Thyroid gland (tissue), 4 donors: ENCODE measurements at regions not wholly inside any gene's neighbourhood (a gene's known extent, or its start where the extent isn't known, plus 50 kb on each side); places are given as distances from the start of the nearest gene placed in this dataset.

Experiments used
- DNase-seq, 2 donors: peaks; one replicate each; pipeline ENCODE4 v3.0.0-alpha.2; 2019
- H3K27ac ChIP-seq, 3 donors: fragments of 200-600 bp; sonication (generic); 1 replicate in 2 of 3; 2 replicates in 1 of 3; pipeline ENCODE4 v1.5.1; 2016 to 2019; ENCODE audit warnings: mild to moderate bottlenecking in 1 of 3, moderate library complexity in 1 of 3
- H3K27me3 ChIP-seq: fragments of 200-600 bp; sonication (generic); one replicate; pipeline ENCODE4 v1.5.1; 2019
- H3K36me3 ChIP-seq, 2 donors: fragments of 200-600 bp; sonication (generic); one replicate each; pipeline ENCODE4 v1.5.1; 2016 to 2019
- H3K4me1 ChIP-seq, 2 donors: fragments of 200-600 bp; sonication (generic); one replicate each; pipeline ENCODE4 v1.5.1; 2017 to 2019
- H3K4me3 ChIP-seq, 3 donors: fragments of 200-600 bp; sonication (generic); replicated peaks in 1 of 3; 1 replicate in 2 of 3; 2 replicates in 1 of 3; pipeline ENCODE4 v1.5.1; 2016; ENCODE audit warnings: mild to moderate bottlenecking in 1 of 3
- H3K9me3 ChIP-seq: fragments of 200-600 bp; sonication (generic); one replicate; pipeline ENCODE4 v1.5.1; 2017
- POLR2A ChIP-seq, 2 donors: fragments of 450-650 bp; IDR thresholded peaks; one replicate each; pipeline ENCODE4 v1.6.1; 2017; ENCODE audit warnings: antibody characterized with exemption in 2 of 2, mild to moderate bottlenecking in 2 of 2, moderate library complexity in 1 of 2
- WGBS, 2 donors: methylation state at CpG; one replicate each; pipeline ENCODE4 v1.1.5; 2017; 5-methylcytosine and 5-hydroxymethylcytosine counted together
- intact Hi-C: fragments of 100-400 bp; cut with DNase I; formaldehyde crosslinking; loops from one replicate; pipeline ENCODE4 v1.15.1; 2023
- TF ChIP-seq, protein P1 (sequence below), 6 experiments: fragments of 200-600 bp in 3 of 6; fragments of 450-650 bp in 3 of 6; sonication (generic) in 3 of 6; IDR thresholded peaks; one replicate each; pipeline ENCODE4 v1.5.1; 2016 to 2019; ENCODE audit warnings: antibody characterized with exemption in 6 of 6, mild to moderate bottlenecking in 2 of 6, inconsistent platforms in 1 of 6, moderate library complexity in 1 of 6

DNA sequence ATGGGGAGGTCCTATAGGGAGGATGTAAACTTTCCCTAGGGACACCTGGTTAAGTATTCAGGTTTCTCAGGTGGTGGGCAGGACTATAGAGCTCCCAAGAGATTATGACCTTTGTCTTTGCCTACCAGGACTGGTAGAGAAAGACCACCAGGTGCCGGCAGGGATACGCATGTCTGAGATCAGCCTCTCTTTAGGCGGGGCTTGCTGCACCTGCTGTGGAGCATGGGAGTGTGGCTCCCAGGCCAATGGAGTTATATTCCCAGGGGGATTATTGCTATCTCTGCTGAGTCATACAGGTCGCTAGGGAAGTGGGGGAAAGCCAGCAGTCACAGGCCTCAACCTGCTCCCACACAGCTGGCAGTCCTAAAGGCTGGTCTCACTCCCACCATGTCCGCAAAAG, 280.5 kb upstream of the MMS22L start:
- TF ChIP-seq, protein P1, sequence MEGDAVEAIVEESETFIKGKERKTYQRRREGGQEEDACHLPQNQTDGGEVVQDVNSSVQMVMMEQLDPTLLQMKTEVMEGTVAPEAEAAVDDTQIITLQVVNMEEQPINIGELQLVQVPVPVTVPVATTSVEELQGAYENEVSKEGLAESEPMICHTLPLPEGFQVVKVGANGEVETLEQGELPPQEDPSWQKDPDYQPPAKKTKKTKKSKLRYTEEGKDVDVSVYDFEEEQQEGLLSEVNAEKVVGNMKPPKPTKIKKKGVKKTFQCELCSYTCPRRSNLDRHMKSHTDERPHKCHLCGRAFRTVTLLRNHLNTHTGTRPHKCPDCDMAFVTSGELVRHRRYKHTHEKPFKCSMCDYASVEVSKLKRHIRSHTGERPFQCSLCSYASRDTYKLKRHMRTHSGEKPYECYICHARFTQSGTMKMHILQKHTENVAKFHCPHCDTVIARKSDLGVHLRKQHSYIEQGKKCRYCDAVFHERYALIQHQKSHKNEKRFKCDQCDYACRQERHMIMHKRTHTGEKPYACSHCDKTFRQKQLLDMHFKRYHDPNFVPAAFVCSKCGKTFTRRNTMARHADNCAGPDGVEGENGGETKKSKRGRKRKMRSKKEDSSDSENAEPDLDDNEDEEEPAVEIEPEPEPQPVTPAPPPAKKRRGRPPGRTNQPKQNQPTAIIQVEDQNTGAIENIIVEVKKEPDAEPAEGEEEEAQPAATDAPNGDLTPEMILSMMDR (IDR thresholded peaks at IDR 0.05): no peak
- TF ChIP-seq POLR2A (IDR thresholded peaks at IDR 0.05): no peak
- intact Hi-C loops: no loop called here
- H3K4me1 ChIP-seq: no peaks in the 10 kb centered on the region
- H3K27me3 ChIP-seq: no peaks in the 10 kb centered on the region
- H3K27ac ChIP-seq: no peak overlapping the region
- no peak for DNase-seq
- no peak overlapping the region for H3K4me3 ChIP-seq
- no peaks in the 10 kb centered on the region for H3K36me3 ChIP-seq
- H3K9me3 ChIP-seq: no peaks in the 10 kb centered on the region
- 85 to 90% methylated on average over 5 of the region's 5 CpGs for WGBS, 2 donors

DNA sequence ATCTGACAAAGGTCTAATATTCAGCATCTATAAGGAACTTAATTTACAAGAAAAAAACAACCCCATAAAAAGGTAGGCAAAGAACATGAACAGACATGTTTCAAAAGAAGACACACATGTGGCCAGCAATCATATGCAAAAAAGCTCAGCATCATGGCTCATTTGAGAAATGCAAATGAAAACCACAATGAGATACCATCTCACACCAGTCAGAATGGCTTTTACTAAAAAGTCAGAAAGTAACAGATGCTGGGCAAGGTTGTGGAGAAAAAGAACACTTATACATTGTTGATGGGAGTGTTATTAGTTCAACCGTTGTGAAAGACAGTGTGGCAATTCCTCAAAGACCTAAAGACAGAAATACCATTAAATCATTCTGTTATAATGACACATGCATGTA, 289.9 kb upstream of the MMS22L start:
- Histone ChIP-seq H3K4me3 (no peak overlapping the region), H3K27ac (no peak overlapping the region), H3K4me1 (no peaks in the 10 kb centered on the region), H3K36me3 (no peaks in the 10 kb centered on the region), H3K9me3 (no peaks in the 10 kb centered on the region), H3K27me3 (no peaks in the 10 kb centered on the region)
- no peak for TF ChIP-seq POLR2A (IDR thresholded peaks at IDR 0.05)
- TF ChIP-seq, protein P1 (IDR thresholded peaks at IDR 0.05): no peak
- intact Hi-C loops: no loop called here
- WGBS, 2 donors: 76 to 88% methylated on average over 1 of the region's 1 CpG
- DNase-seq: no peak

DNA sequence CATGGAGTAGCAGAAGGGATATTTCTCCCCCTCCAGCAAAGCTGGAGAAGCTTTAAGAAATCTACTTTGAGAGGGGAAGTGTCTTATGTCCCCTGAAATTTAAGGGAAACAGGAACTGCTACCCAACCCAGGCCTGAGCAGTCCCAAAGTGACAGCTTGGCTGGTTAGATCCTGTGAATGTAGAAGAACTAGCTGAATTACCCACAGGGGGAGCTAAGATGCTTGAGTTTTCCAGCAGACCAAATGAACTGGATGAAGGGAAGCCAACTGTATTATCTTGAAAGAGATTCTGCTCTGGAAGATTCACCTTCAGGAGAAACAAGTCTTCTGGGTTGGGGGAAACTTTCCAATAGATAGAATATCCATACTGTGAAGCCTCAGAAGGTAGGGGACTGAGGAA, 303.3 kb upstream of the MMS22L start:
- Histone ChIP-seq H3K4me1 (no peaks in the 10 kb centered on the region), H3K27me3 (no peaks in the 10 kb centered on the region), H3K36me3 (no peaks in the 10 kb centered on the region), H3K9me3 (no peaks in the 10 kb centered on the region), H3K27ac (no peak overlapping the region), H3K4me3 (no peak overlapping the region)
- TF ChIP-seq, protein P1 (IDR thresholded peaks at IDR 0.05): no peak
- TF ChIP-seq POLR2A (IDR thresholded peaks at IDR 0.05): no peak
- intact Hi-C loops: no loop called here
- DNase-seq: no peak

DNA sequence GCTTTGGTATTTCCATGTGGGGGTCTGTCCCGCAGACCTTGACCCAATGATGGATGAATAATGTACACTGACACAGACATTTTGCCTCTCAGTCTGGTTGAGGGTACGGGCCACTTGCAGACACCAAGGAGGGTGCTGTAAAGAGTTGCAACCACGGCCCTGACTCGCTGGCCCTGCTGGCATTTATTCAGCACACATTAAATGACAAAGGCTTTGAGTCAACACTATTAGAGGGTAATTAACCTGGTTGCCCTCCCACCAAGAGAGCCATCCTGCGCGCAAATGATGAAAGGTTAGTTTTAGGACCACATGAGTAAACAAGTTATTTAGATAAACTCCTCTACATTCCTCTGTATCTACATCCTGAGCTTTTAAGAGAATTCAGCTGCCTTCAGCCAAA, 308.9 kb upstream of the MMS22L start:
- no peak overlapping the region for H3K4me3 ChIP-seq
- no peaks in the 10 kb centered on the region for H3K36me3 ChIP-seq
- no peak overlapping the region for H3K27ac ChIP-seq
- no peak for TF ChIP-seq POLR2A (IDR thresholded peaks at IDR 0.05)
- TF ChIP-seq, protein P1 (IDR thresholded peaks at IDR 0.05): no peak
- no peaks in the 10 kb centered on the region for H3K27me3 ChIP-seq
- intact Hi-C loops: no loop called here
- H3K4me1 ChIP-seq: no peaks in the 10 kb centered on the region
- DNase-seq: no peak
- no peaks in the 10 kb centered on the region for H3K9me3 ChIP-seq
- 38 to 46% methylated on average over 6 of the region's 6 CpGs for WGBS, 2 donors

DNA sequence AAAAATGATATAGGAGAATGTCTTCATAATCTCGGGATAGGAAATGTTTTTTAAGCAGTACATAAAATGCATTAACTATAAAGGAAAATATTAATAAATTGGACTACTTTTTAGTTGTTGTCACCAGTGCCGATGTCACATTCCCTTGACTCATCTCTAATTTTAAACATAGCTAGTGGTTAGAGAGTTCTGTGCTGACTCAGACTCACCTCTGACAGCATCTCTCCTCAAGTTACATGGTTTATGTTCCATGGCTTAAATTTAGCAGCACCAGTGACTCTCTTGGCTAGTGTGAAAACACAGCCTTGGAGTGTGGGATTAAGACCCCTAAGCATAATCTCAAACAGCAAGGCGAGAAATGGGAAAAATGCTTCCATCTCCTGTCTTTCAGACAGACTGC, 311.8 kb upstream of the MMS22L start:
- Histone ChIP-seq H3K4me3 (no peak overlapping the region), H3K27me3 (no peaks in the 10 kb centered on the region), H3K27ac (no peak overlapping the region), H3K9me3 (no peaks in the 10 kb centered on the region), H3K4me1 (no peaks in the 10 kb centered on the region), H3K36me3 (no peaks in the 10 kb centered on the region)
- intact Hi-C loops: no loop called here
- TF ChIP-seq, protein P1 (IDR thresholded peaks at IDR 0.05): no peak
- no peak for TF ChIP-seq POLR2A (IDR thresholded peaks at IDR 0.05)
- 86 to 88% methylated on average over 3 of the region's 3 CpGs for WGBS, 2 donors
- no peak for DNase-seq
